K562 (cell line): ENCODE measurements at regions not wholly inside any gene's neighbourhood (a gene's known extent, or its start where the extent isn't known, plus 50 kb on each side); places are given as distances from the start of the nearest gene placed in this dataset.

Source experiments
- ATAC-seq: fragments of 200-7000 bp; cut with Tn5 transposase; 3 replicates; pipeline ENCODE4 v1.9.1; 2020; ENCODE audit warnings: moderate library complexity
- BruUV-seq: library from RNA; stranded (reverse); fragments of 400-500 nt; replicated peaks from 2 replicates; lab custom pipeline; 2021; lab: Mats Ljungman, UMichigan
- CTCF ChIA-PET: fragments of 300-600 bp; formaldehyde crosslinking; extraction: SDS; loops from one replicate; lab custom pipeline; 2021; ENCODE audit warnings: low intra/inter-chr PET ratio; lab: Yijun Ruan, JAX
- POLR2A ChIA-PET: fragments of 300-600, 350-650 bp; sonication (Branson Sonifier 250); formaldehyde crosslinking; extraction: SDS; loops from one replicate; lab custom pipeline; 2021; ENCODE audit warnings: antibody characterized with exemption, inconsistent platforms; lab: Yijun Ruan, JAX
- DNase-seq, 4 experiments: peaks; one replicate each; pipeline versions ENCODE4 v3.0.0 to v3.0.0-alpha.2; 2011 to 2018; ENCODE audit warnings: low spot score in 3 of 4, mixed read lengths in 3 of 4; ENCODE audit errors: extremely low read depth in 1 of 4
- FAIRE-seq: peaks from 2 replicates; lab custom pipeline; 2011; peaks lifted over from hg19 to GRCh38; lab: Jason Lieb, UNC
- H2AFZ ChIP-seq: 2 replicates; pipeline ENCODE4 v1.6.0; 2011; ENCODE audit warnings: low read depth, low read length, control low read depth, inconsistent platforms
- H3K27ac ChIP-seq: fragments of 200-600 bp; 3 replicates; pipeline ENCODE4 v1.8.0; 2011; ENCODE audit warnings: low read depth, mild to moderate bottlenecking, control low read depth, inconsistent platforms, low read length, moderate library complexity, mixed read lengths; ENCODE audit errors: extremely low read depth
- H3K27me3 ChIP-seq, 2 experiments: fragments of 300-600 bp in 1 of 2; 2 replicates in 1 of 2; 3 replicates in 1 of 2; pipeline versions ENCODE4 v1.6.0 to v1.8.0; 2011; ENCODE audit warnings: inconsistent platforms in 2 of 2, low read length in 2 of 2, mild to moderate bottlenecking in 1 of 2, mixed read lengths in 1 of 2, moderate library complexity in 1 of 2; ENCODE audit not compliant: control insufficient read depth in 2 of 2, insufficient read depth in 2 of 2
- H3K36me3 ChIP-seq: fragments of 300-600 bp; 3 replicates; pipeline ENCODE4 v1.8.0; 2011; ENCODE audit warnings: mild to moderate bottlenecking, low read length, inconsistent platforms; ENCODE audit not compliant: control insufficient read depth, insufficient read depth
- H3K4me1 ChIP-seq, 2 experiments: fragments of 200-600 bp in 1 of 2; replicated peaks in 1 of 2; 2 replicates in 1 of 2; 3 replicates in 1 of 2; pipeline versions ENCODE4 v1.5.1 to v1.8.0; 2011; ENCODE audit warnings: inconsistent platforms in 2 of 2, low read length in 2 of 2, mild to moderate bottlenecking in 1 of 2, mixed read lengths in 1 of 2, moderate library complexity in 1 of 2; ENCODE audit not compliant: control insufficient read depth in 2 of 2, insufficient read depth in 2 of 2
- H3K4me2 ChIP-seq: 2 replicates; pipeline ENCODE4 v1.6.1; 2011; ENCODE audit warnings: low read length, control low read depth, inconsistent platforms, mixed read lengths; ENCODE audit not compliant: insufficient read depth
- H3K4me3 ChIP-seq: fragments of 200-600 bp; sonication (generic), shearing (Covaris generic); 2 replicates; pipeline ENCODE4 v1.5.1; 2016; ENCODE audit warnings: control low read depth, inconsistent platforms
- H3K79me2 ChIP-seq: fragments of 200-600 bp; 3 replicates; pipeline ENCODE4 v1.8.0; 2011; ENCODE audit warnings: low read length, inconsistent platforms; ENCODE audit not compliant: control insufficient read depth, insufficient read depth
- H3K9ac ChIP-seq, 2 experiments: 2 replicates each; pipeline versions ENCODE4 v1.6.0 to v1.6.1; 2011; ENCODE audit warnings: low read depth in 2 of 2, low read length in 2 of 2, control low read depth in 1 of 2, inconsistent platforms in 1 of 2, mild to moderate bottlenecking in 1 of 2, mixed read lengths in 1 of 2; ENCODE audit not compliant: insufficient read depth in 1 of 2
- H3K9me1 ChIP-seq: one replicate; pipeline ENCODE4 v1.6.0; 2011; ENCODE audit warnings: inconsistent platforms, mild to moderate bottlenecking, low read length, moderate library complexity; ENCODE audit not compliant: control insufficient read depth, insufficient read depth
- H3K9me3 ChIP-seq: replicated peaks from 2 replicates; pipeline ENCODE4 v1.5.1; 2011; ENCODE audit warnings: low read depth, low read length, inconsistent platforms; ENCODE audit not compliant: control insufficient read depth, insufficient read depth
- H4K20me1 ChIP-seq: replicated peaks from 2 replicates; pipeline ENCODE4 v1.6.1; 2011; ENCODE audit warnings: low read length, inconsistent platforms, mixed read lengths; ENCODE audit not compliant: control insufficient read depth, insufficient read depth
- BRF2 ChIP-seq: IDR thresholded peaks from 3 replicates; pipeline ENCODE4 v1.6.1; 2011; ENCODE audit warnings: borderline replicate concordance, mild to moderate bottlenecking; ENCODE audit not compliant: insufficient read length, insufficient read depth
- DLX4 ChIP-seq: fragments of 250-450 bp; sonication (Bioruptor Pico); IDR thresholded peaks from 2 replicates; pipeline ENCODE4 v1.6.1; 2021; ENCODE audit warnings: mild to moderate bottlenecking
- ELF2 ChIP-seq: fragments of 250-450 bp; sonication (Bioruptor Pico); IDR thresholded peaks from 2 replicates; pipeline ENCODE4 v1.5.0; 2021; ENCODE audit warnings: mild to moderate bottlenecking
- HIVEP1 ChIP-seq: fragments of 250-450 bp; sonication (Bioruptor Pico); IDR thresholded peaks from 2 replicates; pipeline ENCODE4 v1.4.0; 2020; ENCODE audit warnings: mild to moderate bottlenecking
- HNRNPL ChIP-seq: fragments of 200-400 bp; formaldehyde crosslinking; IDR thresholded peaks from 2 replicates; pipeline ENCODE4 v1.6.1; 2017; ENCODE audit warnings: low read depth, mild to moderate bottlenecking, low read length
- LARP7 ChIP-seq: fragments of 450-650 bp; IDR thresholded peaks from 2 replicates; pipeline ENCODE4 v1.6.1; 2016
- MCM3 ChIP-seq: fragments of 450-650 bp; IDR thresholded peaks from 2 replicates; pipeline ENCODE4 v1.6.1; 2016
- NR2C1 ChIP-seq, 2 experiments: fragments of 450-650 bp; IDR thresholded peaks; 2 replicates each; pipeline ENCODE4 v1.6.1; 2017; ENCODE audit warnings: mild to moderate bottlenecking in 2 of 2, antibody characterized with exemption in 1 of 2, inconsistent platforms in 1 of 2, missing compliant biosample characterization in 1 of 2, missing genetic modification characterization in 1 of 2
- RFX7 ChIP-seq: fragments of 250-450 bp; sonication (Bioruptor Pico); IDR thresholded peaks from 2 replicates; pipeline ENCODE4 v1.5.1; 2021; ENCODE audit warnings: mild to moderate bottlenecking
- TARDBP ChIP-seq: fragments of 450-650 bp; IDR thresholded peaks from 2 replicates; pipeline ENCODE4 v1.6.1; 2016
- ZNF175 ChIP-seq: fragments of 200-800 bp; sonication (Bioruptor generic); IDR thresholded peaks from 2 replicates; pipeline ENCODE4 v1.6.1; 2016; ENCODE audit warnings: low read depth, mild to moderate bottlenecking, missing genetic modification characterization, missing compliant biosample characterization
- ZNF253 ChIP-seq: fragments of 250-450 bp; sonication (Bioruptor Pico); conservative IDR thresholded peaks from 2 replicates; pipeline ENCODE4 v1.6.1; 2021; ENCODE audit warnings: mild to moderate bottlenecking
- WGBS: fragments of 100-300 bp; shearing (Covaris generic); methylation state at CpG from one replicate; pipeline ENCODE4 v1.1.6; 2016; ENCODE audit warnings: low coverage, mixed read lengths; ENCODE audit not compliant: insufficient coverage; ENCODE audit errors: missing lambda C conversion rate; 5-methylcytosine and 5-hydroxymethylcytosine counted together
- in situ Hi-C: fragments of 300-500 bp; cut with MboI; formaldehyde crosslinking; loops from 4 replicates; pipeline ENCODE4 v1.15.0; 2018; ENCODE audit warnings: inconsistent platforms, mixed read lengths
- intact Hi-C: fragments of 100-400 bp; cut with micrococcal nuclease; formaldehyde crosslinking; loops from 2 replicates; pipeline ENCODE4 v1.14.2; 2022

GRCh38 chr5:104171958-104172690, 609.5 kb upstream of the NUDT12 start:
- Histone ChIP-seq H3K27me3 (no peaks in the 10 kb centered on the region), H3K36me3 (no peaks in the 10 kb centered on the region), H3K9me1 (no peaks in the 10 kb centered on the region), H3K4me2 (no peak overlapping the region), H3K9ac (no peak overlapping the region), H3K4me1 (no peaks in the 10 kb centered on the region), H3K9me3 (no peaks in the 10 kb centered on the region), H3K27ac (no peak overlapping the region), H4K20me1 (no peaks in the 10 kb centered on the region), H3K4me3 (no peak overlapping the region), H2AFZ (no peak overlapping the region), H3K79me2 (no peaks in the 10 kb centered on the region)
- 51% methylated on average over 3 of the region's 3 CpGs for WGBS
- ATAC-seq (no peak), FAIRE-seq (no peak), DNase-seq (no peak)
- no TSS peak for BruUV-seq
- intact Hi-C loops = no loop called here
- CTCF ChIA-PET = no interaction called here
- in situ Hi-C loops = loop anchor here (10.0 kb wide), 2 partner anchors 337 to 577 kb away; no protein-coding TSS in a partner anchor
- POLR2A ChIA-PET = no interaction called here
- TF ChIP-seq MCM3 = no peak
- no peak for TF ChIP-seq RFX7 (CRISPR knock-in tag)
- no peak for TF ChIP-seq ELF2
- TF ChIP-seq HIVEP1 (CRISPR knock-in tag) = no peak
- TF ChIP-seq LARP7 = no peak
- TF ChIP-seq TARDBP = no peak
- TF ChIP-seq DLX4 (CRISPR knock-in tag) = no peak
- TF ChIP-seq NR2C1 (IDR thresholded peaks at IDR 0.05) = no peak
- TF ChIP-seq NR2C1 (tag; IDR thresholded peaks at IDR 0.05) = no peak
- no peak for TF ChIP-seq ZNF175 (CRISPR knock-in tag)
- TF ChIP-seq HNRNPL = no peak
- TF ChIP-seq BRF2 = no peak
- TF ChIP-seq ZNF253 (CRISPR knock-in tag) = no peak
